Adipocyte (in vitro differentiated cells): ENCODE measurements at regions not wholly inside any gene's neighbourhood (a gene's known extent, or its start where the extent isn't known, plus 50 kb on each side); places are given as distances from the start of the nearest gene placed in this dataset.

Experiments used
- DNase-seq: peaks from one replicate; pipeline ENCODE4 v3.0.0-alpha.2; 2015; ENCODE audit warnings: low read depth
- H3K27me3 ChIP-seq: replicated peaks from 2 replicates; pipeline ENCODE4 v1.7.0; 2013; ENCODE audit warnings: mild to moderate bottlenecking, low read length, moderate library complexity; ENCODE audit not compliant: control insufficient read depth, insufficient read depth
- H3K36me3 ChIP-seq: 2 replicates; pipeline ENCODE4 v1.7.0; 2013; ENCODE audit warnings: low read length, mild to moderate bottlenecking, moderate library complexity; ENCODE audit not compliant: control insufficient read depth, insufficient read depth, severe bottlenecking
- H3K4me1 ChIP-seq: 2 replicates; pipeline ENCODE4 v1.7.0; 2013; ENCODE audit warnings: mild to moderate bottlenecking, low read length, moderate library complexity; ENCODE audit not compliant: control insufficient read depth, insufficient read depth
- H3K4me3 ChIP-seq: 2 replicates; pipeline ENCODE4 v1.7.0; 2013; ENCODE audit warnings: mild to moderate bottlenecking, low read length, moderate library complexity
- H3K9ac ChIP-seq: 2 replicates; pipeline ENCODE4 v1.7.0; 2013; ENCODE audit warnings: mild to moderate bottlenecking, low read length, moderate library complexity
- H3K9me3 ChIP-seq: 2 replicates; pipeline ENCODE4 v1.7.0; 2013; ENCODE audit warnings: mild to moderate bottlenecking, low read length, moderate library complexity; ENCODE audit not compliant: control insufficient read depth

GRCh38 chr1:106571109-106571508 lies 485.4 kb upstream of the PRMT6 start:
- no peak overlapping the region for H3K9ac ChIP-seq
- no peaks in the 10 kb centered on the region for H3K9me3 ChIP-seq
- H3K27me3 ChIP-seq: no peaks in the 10 kb centered on the region
- DNase-seq: no peak
- no peak overlapping the region for H3K4me3 ChIP-seq
- H3K4me1 ChIP-seq: peaks cover 4% of the 10 kb centered on the region
- H3K36me3 ChIP-seq: no peaks in the 10 kb centered on the region

- H3K4me1 ChIP-seq: no peaks in the 10 kb centered on the region
- H3K27me3 ChIP-seq: no peaks in the 10 kb centered on the region
- DNase-seq: peak; percentile 7
- H3K36me3 ChIP-seq: no peaks in the 10 kb centered on the region
- no peak overlapping the region for H3K9ac ChIP-seq
- H3K9me3 ChIP-seq: peaks cover 4% of the 10 kb centered on the region
- no peak overlapping the region for H3K4me3 ChIP-seq
Observed at GRCh38 chr1:106584107-106584506, 472.4 kb upstream of the PRMT6 start.

GRCh38 chr1:106584676-106585075 lies 471.8 kb upstream of the PRMT6 start:
- DNase-seq: no peak
- H3K4me1 ChIP-seq: no peaks in the 10 kb centered on the region
- H3K4me3 ChIP-seq: no peak overlapping the region
- H3K36me3 ChIP-seq: no peaks in the 10 kb centered on the region
- H3K27me3 ChIP-seq: no peaks in the 10 kb centered on the region
- no peak overlapping the region for H3K9ac ChIP-seq
- peaks cover 8% of the 10 kb centered on the region for H3K9me3 ChIP-seq

- Histone ChIP-seq H3K27me3 (no peaks in the 10 kb centered on the region), H3K4me3 (no peak overlapping the region), H3K36me3 (no peaks in the 10 kb centered on the region), H3K9me3 (no peaks in the 10 kb centered on the region), H3K9ac (no peak overlapping the region), H3K4me1 (no peaks in the 10 kb centered on the region)
- DNase-seq: peak; percentile 57
Observed at GRCh38 chr1:106600626-106601025, 455.8 kb upstream of the PRMT6 start.

GRCh38 chr1:106603616-106604015 lies 452.9 kb upstream of the PRMT6 start:
- H3K27me3 ChIP-seq: no peaks in the 10 kb centered on the region
- no peak overlapping the region for H3K9ac ChIP-seq
- H3K4me3 ChIP-seq: no peak overlapping the region
- H3K4me1 ChIP-seq: no peaks in the 10 kb centered on the region
- DNase-seq: no peak
- H3K9me3 ChIP-seq: no peaks in the 10 kb centered on the region
- H3K36me3 ChIP-seq: no peaks in the 10 kb centered on the region

GRCh38 chr1:106608841-106609240 lies 447.6 kb upstream of the PRMT6 start:
- peaks cover 4% of the 10 kb centered on the region for H3K4me1 ChIP-seq
- no peaks in the 10 kb centered on the region for H3K27me3 ChIP-seq
- peak; percentile 27 for DNase-seq
- H3K9me3 ChIP-seq: no peaks in the 10 kb centered on the region
- no peak overlapping the region for H3K9ac ChIP-seq
- no peak overlapping the region for H3K4me3 ChIP-seq
- no peaks in the 10 kb centered on the region for H3K36me3 ChIP-seq

GRCh38 chr1:106613068-106613467 lies 443.4 kb upstream of the PRMT6 start:
- DNase-seq: no peak
- Histone ChIP-seq H3K9ac (no peak overlapping the region), H3K4me1 (peaks cover 4% of the 10 kb centered on the region), H3K27me3 (no peaks in the 10 kb centered on the region), H3K36me3 (no peaks in the 10 kb centered on the region), H3K4me3 (no peak overlapping the region), H3K9me3 (no peaks in the 10 kb centered on the region)

- Histone ChIP-seq H3K36me3 (no peaks in the 10 kb centered on the region), H3K4me3 (no peak overlapping the region), H3K27me3 (no peaks in the 10 kb centered on the region), H3K9ac (no peak overlapping the region), H3K4me1 (peaks cover 4% of the 10 kb centered on the region), H3K9me3 (no peaks in the 10 kb centered on the region)
- no peak for DNase-seq
Observed at GRCh38 chr1:106613861-106614260, 442.6 kb upstream of the PRMT6 start.

- DNase-seq: no peak
- Histone ChIP-seq H3K9ac (no peak overlapping the region), H3K4me1 (no peaks in the 10 kb centered on the region), H3K36me3 (no peaks in the 10 kb centered on the region), H3K27me3 (no peaks in the 10 kb centered on the region), H3K4me3 (no peak overlapping the region), H3K9me3 (no peaks in the 10 kb centered on the region)
Observed at GRCh38 chr1:106615473-106615872, 441.0 kb upstream of the PRMT6 start.

GRCh38 chr1:106619080-106619826 lies 437.2 kb upstream of the PRMT6 start:
- H3K4me1 ChIP-seq: no peaks in the 10 kb centered on the region
- DNase-seq: no peak
- no peak overlapping the region for H3K9ac ChIP-seq
- no peaks in the 10 kb centered on the region for H3K9me3 ChIP-seq
- H3K27me3 ChIP-seq: no peaks in the 10 kb centered on the region
- no peaks in the 10 kb centered on the region for H3K36me3 ChIP-seq
- H3K4me3 ChIP-seq: no peak overlapping the region

GRCh38 chr1:106619827-106620134 lies 436.7 kb upstream of the PRMT6 start:
- H3K27me3 ChIP-seq: no peaks in the 10 kb centered on the region
- H3K4me1 ChIP-seq: no peaks in the 10 kb centered on the region
- DNase-seq: no peak
- no peaks in the 10 kb centered on the region for H3K9me3 ChIP-seq
- H3K4me3 ChIP-seq: no peak overlapping the region
- no peak overlapping the region for H3K9ac ChIP-seq
- H3K36me3 ChIP-seq: no peaks in the 10 kb centered on the region

- Histone ChIP-seq H3K4me1 (no peaks in the 10 kb centered on the region), H3K9ac (no peak overlapping the region), H3K4me3 (no peak overlapping the region), H3K36me3 (no peaks in the 10 kb centered on the region), H3K27me3 (no peaks in the 10 kb centered on the region), H3K9me3 (no peaks in the 10 kb centered on the region)
- DNase-seq: peak; percentile 63
Observed at GRCh38 chr1:106620521-106620954, 435.9 kb upstream of the PRMT6 start.
